Mononuclear cell (primary cell): ENCODE measurements at regions not wholly inside any gene's neighbourhood (a gene's known extent, or its start where the extent isn't known, plus 50 kb on each side); places are given as distances from the start of the nearest gene placed in this dataset.

ENCODE experiments used
- H3K27me3 ChIP-seq: 2 replicates; pipeline ENCODE4 v1.6.0; 2011; ENCODE audit warnings: low read length, control low read depth; ENCODE audit not compliant: insufficient read depth
- H3K4me1 ChIP-seq: 2 replicates; pipeline ENCODE4 v1.5.1; 2011; ENCODE audit warnings: mild to moderate bottlenecking, low read length, control low read depth; ENCODE audit not compliant: insufficient read depth
- H3K4me3 ChIP-seq: 2 replicates; pipeline ENCODE4 v1.5.1; 2011; ENCODE audit warnings: mild to moderate bottlenecking, low read length, moderate library complexity
- H3K9me3 ChIP-seq: 2 replicates; pipeline ENCODE4 v1.5.1; 2011; ENCODE audit warnings: low read depth, mild to moderate bottlenecking, control low read depth, low read length

DNA sequence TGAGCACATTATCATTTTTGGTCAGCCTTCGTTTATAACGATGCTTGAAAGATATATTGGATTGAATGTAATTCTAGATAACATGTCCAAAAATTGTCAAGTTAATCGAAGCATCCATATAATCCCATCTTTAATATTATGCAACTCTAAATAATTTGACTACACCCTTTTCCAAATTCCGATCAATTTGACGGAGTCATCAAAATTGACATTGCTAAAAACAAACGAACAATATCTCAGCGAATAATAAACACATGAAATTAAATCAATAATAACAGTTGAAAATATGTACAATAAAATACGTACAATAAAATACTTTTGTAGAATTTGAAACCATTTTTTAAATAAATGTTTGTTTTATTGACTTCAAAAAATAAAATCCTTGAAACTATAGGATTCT, 1516.4 kb downstream of the EFNB2 start:
- no peaks in the 10 kb centered on the region for H3K9me3 ChIP-seq
- no peak overlapping the region for H3K4me3 ChIP-seq
- H3K27me3 ChIP-seq = no peaks in the 10 kb centered on the region
- no peaks in the 10 kb centered on the region for H3K4me1 ChIP-seq

DNA sequence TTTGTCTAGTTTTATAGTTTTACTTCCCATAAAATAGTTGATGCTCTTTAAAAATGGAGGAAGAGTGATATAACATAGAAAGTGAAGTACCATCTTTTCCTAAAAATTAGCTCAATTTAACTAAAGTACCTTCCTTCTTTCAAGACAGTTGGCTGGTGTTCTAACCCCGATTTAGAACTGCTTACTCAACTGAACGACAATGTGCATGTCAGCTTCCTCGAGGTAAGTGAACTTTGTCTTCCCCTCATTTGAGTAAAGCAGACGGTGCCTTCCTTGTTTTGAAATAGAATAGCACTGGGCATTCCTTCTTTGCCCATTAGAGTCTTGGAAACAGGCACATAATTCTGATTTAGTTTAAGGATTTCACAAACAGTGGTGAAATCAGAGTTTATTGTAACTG, 1519.2 kb downstream of the EFNB2 start:
- Histone ChIP-seq H3K27me3 (no peaks in the 10 kb centered on the region), H3K4me1 (no peaks in the 10 kb centered on the region), H3K4me3 (no peak overlapping the region), H3K9me3 (no peaks in the 10 kb centered on the region)

DNA sequence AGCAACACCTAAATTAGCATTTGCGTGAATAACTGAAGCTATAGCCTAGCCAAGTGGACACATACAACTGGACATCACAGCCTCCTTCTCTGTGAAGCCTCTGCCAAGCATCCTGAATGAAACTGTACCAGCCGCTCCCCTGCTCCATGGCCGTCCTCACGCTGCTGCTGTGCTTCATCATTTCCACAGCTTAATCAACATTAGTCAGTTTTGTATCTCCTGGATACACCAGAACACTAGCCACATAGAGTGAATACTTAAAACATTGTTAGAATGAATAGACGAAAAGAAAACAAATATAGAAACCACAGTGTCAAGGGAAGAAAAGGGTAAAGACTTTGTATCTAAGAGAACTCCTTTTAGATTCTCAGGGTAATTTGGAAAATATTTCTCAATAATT, 1526.9 kb downstream of the EFNB2 start:
- H3K9me3 ChIP-seq = no peaks in the 10 kb centered on the region
- H3K27me3 ChIP-seq = no peaks in the 10 kb centered on the region
- no peaks in the 10 kb centered on the region for H3K4me1 ChIP-seq
- no peak overlapping the region for H3K4me3 ChIP-seq

DNA sequence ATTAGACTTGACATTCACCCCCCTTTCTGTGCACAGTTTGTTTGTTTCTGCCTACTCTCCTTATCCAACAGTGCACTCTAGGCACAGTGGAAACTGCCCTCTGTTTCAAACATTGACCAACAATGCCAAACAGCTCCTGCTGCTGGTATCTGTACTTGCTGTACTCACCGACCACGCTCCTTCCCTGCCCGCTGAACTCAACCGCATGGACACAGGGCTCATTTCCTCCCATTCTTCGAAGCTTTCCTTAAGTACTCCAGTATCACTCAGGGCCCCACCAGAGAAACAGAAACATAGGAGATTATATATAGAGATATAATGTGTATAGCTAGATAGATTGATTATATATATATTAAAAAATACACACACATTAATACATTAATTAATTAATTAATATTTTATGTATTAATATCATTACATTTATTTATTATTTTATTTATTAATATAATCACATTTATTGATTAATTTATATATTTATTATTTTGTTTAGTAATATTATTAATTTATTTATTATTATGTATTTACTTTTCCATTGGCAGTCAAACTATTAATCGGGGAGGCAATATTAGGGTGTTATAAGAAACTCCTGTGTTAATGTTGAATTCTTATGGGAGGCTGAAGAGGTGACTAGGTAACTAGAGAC, 1528.2 kb downstream of the EFNB2 start:
- Histone ChIP-seq H3K4me1 (no peaks in the 10 kb centered on the region), H3K9me3 (no peaks in the 10 kb centered on the region), H3K27me3 (no peaks in the 10 kb centered on the region), H3K4me3 (no peak overlapping the region)

DNA sequence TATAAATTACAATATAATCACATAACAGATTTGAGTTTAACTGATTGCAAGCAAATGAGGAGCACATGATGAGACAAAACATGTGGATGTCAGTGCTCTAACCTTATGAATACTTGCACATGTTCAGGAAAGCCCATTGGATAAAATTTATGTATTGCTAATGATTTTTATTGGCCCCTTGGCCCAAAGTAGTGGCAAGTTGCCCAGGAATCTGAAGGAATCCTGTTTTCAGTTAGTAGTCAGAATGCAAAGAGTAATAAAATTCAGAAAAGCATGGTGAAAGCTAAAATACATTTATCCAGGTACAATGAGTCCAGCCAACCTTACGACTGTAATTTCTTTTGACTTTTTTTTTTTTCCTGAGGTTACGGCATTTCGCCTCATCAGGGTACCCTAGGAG, 1539.4 kb downstream of the EFNB2 start:
- Histone ChIP-seq H3K4me1 (no peaks in the 10 kb centered on the region), H3K27me3 (no peaks in the 10 kb centered on the region), H3K4me3 (no peak overlapping the region), H3K9me3 (no peaks in the 10 kb centered on the region)

DNA sequence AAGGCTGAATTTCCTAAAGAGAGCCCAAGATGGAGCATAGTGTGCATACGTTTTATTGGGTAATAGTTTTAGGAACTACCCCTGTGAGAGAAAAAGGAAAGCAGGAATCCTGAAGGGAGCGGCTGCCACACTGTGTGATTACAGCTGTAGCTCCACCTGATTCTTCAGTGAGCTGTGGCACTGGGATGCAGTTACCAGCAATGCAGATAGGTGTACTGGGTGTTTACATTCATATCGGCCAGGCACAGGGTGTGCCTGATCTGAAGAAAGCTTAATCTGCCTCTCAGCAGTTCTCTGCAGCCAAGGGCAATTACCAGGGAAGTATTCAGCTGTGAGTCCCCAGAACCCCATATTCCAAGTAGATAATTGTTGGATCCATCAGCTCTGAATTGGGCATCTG, 1541.8 kb downstream of the EFNB2 start:
- Histone ChIP-seq H3K27me3 (no peaks in the 10 kb centered on the region), H3K4me1 (no peaks in the 10 kb centered on the region), H3K9me3 (no peaks in the 10 kb centered on the region), H3K4me3 (no peak overlapping the region)

DNA sequence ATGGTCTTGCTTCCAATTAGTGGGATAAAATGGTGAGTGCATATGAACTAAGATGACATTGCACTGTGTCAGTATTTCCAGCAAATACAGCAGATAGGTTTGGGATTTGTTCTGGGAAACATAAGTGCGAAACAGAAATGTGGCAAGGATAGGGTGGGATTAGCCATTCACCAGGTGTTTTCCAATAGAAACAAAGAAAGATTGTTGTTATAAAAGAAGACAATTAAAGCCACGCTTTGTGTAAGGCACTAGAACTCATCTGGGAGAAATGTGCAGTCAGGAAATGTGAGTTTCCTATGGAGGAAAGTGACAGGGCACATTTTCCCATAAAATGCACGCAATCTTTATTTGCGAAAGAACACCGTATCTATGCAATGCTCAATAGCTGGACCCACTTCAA, 1547.8 kb downstream of the EFNB2 start:
- no peaks in the 10 kb centered on the region for H3K9me3 ChIP-seq
- H3K27me3 ChIP-seq = no peaks in the 10 kb centered on the region
- H3K4me1 ChIP-seq = no peaks in the 10 kb centered on the region
- H3K4me3 ChIP-seq = no peak overlapping the region

DNA sequence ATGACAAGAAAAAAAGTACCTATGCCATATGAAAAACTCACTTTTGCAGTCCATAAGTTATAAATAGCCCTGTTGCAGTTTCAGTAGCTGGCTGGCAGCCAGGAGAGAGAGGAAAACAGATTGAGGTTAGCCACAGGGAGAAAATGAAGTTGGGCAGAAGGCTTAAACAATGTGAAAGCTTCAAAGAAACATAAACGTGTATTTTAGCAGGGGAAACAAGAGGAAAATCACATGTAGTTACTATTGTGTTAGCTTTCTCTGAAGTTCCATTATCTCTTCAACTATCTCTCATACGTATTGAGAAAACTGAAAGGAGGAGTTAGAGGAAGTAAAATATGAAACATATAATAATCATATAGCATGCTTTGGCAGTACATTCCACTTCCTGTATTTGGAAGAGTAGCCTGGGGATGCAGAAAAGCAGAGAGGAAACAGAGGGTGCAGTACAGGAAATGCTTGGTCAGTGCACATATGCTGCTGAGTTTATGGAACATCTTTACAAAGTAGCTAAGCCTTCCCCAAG, 1551.1 kb downstream of the EFNB2 start:
- Histone ChIP-seq H3K4me1 (no peaks in the 10 kb centered on the region), H3K9me3 (no peaks in the 10 kb centered on the region), H3K4me3 (no peak overlapping the region), H3K27me3 (no peaks in the 10 kb centered on the region)

DNA sequence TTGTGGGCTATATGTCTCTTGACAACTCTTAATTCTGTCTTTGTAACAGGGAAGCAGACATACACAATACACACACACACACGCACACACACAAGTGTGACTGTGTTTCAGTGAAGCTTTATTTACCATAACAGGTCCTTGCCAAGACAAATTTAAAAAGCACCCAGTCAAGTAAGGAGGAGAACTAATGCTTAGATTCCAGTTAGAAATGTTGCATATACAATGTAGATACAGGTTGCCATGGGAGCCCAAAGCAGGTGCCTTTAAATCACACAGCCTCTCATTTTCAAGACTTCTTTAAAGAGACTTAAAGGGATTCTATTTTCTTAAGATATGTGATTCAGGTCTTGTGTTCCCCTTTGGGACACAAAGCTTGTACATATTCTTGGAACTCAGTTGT, 1551.9 kb downstream of the EFNB2 start:
- Histone ChIP-seq H3K9me3 (no peaks in the 10 kb centered on the region), H3K4me1 (no peaks in the 10 kb centered on the region), H3K27me3 (no peaks in the 10 kb centered on the region), H3K4me3 (no peak overlapping the region)

DNA sequence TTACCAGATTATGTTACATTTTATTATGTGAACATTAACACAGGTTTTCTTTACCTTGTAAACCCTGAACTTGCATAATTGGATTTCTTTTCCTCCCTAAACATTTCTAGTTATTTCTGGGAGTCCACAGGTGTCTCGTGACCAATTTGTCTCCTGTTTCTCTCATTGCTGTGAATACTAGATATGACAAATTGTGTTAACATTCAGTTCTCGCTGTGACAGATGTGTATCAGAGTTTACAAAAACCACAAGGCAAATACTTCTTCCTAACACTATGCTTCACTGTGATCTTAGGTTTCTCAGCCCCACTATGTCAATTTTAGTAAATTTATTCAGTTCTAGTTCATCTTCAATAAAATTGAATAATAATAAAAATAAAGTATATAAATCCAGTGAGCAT, 1554.9 kb downstream of the EFNB2 start:
- Histone ChIP-seq H3K4me3 (no peak overlapping the region), H3K4me1 (no peaks in the 10 kb centered on the region), H3K9me3 (no peaks in the 10 kb centered on the region), H3K27me3 (no peaks in the 10 kb centered on the region)

DNA sequence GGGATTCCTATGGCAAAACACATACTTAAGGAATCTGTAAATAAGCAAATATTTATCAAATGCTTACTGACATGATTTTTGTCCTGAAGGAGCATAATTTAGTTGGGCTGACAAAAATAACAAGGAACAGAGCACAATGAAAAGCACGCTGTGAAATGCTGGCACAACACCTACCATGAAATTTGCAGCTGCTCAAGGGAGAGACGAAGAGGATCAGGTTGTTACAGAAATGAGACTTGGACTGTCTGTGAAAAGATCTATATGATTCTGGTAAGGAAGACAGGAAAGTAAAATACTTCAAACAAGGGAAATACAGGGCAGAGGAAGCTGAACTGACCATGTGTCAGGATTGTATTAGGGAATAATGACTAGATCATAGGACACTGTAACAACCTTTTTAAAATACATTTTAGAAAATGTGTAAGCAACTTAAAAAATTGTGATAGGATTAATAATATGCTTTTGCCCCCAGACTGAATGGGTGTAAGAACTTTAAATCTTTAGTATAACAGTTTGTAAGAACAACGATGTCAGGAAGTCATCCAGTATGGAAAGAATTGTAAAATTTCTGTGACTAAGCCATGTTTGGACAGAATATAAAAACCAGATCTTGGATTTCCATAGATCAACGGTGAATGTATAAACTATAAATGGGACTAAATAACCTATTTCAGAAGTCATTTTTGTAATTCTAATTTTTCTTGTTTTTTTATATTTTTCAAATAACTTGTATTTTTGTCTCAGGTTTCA, 1556.0 kb downstream of the EFNB2 start:
- H3K9me3 ChIP-seq = no peaks in the 10 kb centered on the region
- no peaks in the 10 kb centered on the region for H3K4me1 ChIP-seq
- H3K4me3 ChIP-seq = no peak overlapping the region
- H3K27me3 ChIP-seq = no peaks in the 10 kb centered on the region

DNA sequence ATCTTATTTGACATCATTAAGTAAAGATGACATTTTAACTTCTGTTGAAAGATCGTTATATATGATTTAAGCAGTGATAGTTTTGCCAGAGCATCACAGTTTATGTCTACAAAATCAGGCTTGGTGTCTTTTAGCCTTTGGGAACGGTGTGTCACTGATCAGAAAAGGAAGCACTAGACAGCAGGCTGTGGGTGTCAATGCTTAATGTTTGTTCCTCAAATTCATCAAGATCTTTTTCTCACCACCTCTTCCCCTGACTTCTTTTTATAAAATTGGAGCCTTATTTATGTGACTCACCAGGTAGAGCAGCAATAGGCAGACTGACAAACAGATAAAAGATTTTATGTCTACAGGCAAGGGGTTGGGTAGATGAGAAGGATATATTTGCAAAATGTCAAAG, 1558.5 kb downstream of the EFNB2 start:
- H3K27me3 ChIP-seq = no peaks in the 10 kb centered on the region
- H3K9me3 ChIP-seq = no peaks in the 10 kb centered on the region
- no peaks in the 10 kb centered on the region for H3K4me1 ChIP-seq
- no peak overlapping the region for H3K4me3 ChIP-seq

DNA sequence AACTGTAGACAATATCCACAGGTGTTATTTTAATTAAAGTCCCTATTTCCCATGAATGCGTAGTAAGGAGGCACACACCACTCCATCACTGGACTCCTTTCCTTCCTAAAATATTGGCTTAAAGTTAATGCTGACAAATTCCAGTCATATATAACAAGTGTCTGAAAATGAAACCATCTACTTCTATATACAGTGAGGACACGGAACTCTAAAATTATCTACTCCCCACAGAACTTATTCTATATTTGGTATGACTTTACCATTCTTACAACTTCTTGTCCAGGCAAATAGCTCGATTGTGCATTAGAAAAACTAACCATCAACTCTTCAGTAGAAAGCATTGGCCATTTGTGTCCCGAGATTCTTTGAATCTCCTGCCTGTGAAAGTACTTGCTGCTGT, 1560.2 kb downstream of the EFNB2 start:
- Histone ChIP-seq H3K4me3 (no peak overlapping the region), H3K9me3 (no peaks in the 10 kb centered on the region), H3K27me3 (no peaks in the 10 kb centered on the region), H3K4me1 (no peaks in the 10 kb centered on the region)

DNA sequence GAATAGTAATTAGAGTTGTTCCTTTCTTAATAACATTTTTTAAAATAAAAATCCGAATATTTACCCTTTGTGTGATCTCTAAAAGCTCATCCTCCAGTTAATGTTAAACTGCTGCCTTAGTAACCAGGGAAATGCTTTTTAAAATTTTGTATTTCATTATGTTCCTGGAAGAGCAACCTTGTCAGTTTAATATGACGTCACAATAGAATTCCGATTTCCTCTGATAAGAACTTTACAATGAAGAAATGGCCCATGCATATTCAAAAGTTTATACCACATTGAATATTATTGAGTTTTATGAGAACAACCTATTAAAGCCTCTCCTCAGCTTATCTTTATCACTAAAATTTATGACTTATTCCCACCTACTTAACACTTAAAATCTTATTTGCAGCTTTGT, 1566.6 kb downstream of the EFNB2 start:
- Histone ChIP-seq H3K4me3 (no peak overlapping the region), H3K27me3 (no peaks in the 10 kb centered on the region), H3K9me3 (no peaks in the 10 kb centered on the region), H3K4me1 (no peaks in the 10 kb centered on the region)

DNA sequence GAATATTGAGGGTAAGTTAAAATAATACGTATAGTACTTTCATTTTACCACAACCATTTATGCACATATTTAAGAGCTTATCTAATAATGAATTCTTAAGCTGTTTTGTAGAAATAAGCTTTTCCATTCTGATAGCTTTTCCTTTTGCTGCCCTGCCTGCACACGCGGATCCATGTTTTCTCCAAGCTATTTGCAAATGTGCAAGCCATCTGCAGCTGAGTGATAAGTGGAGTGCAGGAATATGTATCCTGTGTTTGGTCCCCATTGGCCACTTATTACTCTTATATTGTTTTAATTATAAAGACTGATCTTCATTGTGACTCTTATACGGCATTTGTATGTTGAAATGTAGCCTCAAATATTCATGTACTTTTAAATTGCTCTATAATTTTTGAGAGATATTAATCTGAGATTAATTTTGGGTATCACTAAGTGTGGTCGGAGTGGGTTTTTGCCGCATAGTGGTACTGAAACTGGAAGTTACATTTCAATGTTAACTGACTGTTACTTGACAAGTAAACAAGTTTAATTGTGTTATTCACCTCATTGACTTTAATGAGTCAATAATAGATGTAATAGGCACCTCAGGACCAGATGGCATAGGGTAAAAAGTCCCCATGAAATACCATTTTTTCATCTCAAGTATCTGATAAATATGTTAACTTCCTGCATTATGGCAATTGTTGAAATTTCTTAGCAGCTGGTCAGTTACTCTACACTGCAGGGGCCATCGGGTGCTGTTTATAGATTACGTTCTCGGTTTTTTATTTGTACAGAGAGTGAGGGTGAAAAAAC, 1567.4 kb downstream of the EFNB2 start:
- Histone ChIP-seq H3K4me3 (no peak overlapping the region), H3K4me1 (no peaks in the 10 kb centered on the region), H3K9me3 (no peaks in the 10 kb centered on the region), H3K27me3 (no peaks in the 10 kb centered on the region)
